Left kidney (tissue), 1 donor: ENCODE measurements at regions not wholly inside any gene's neighbourhood (a gene's known extent, or its start where the extent isn't known, plus 50 kb on each side); places are given as distances from the start of the nearest gene placed in this dataset.

Experiments
- DNase-seq: peaks from one replicate; pipeline ENCODE4 v3.0.0-alpha.2; 2013

DNA sequence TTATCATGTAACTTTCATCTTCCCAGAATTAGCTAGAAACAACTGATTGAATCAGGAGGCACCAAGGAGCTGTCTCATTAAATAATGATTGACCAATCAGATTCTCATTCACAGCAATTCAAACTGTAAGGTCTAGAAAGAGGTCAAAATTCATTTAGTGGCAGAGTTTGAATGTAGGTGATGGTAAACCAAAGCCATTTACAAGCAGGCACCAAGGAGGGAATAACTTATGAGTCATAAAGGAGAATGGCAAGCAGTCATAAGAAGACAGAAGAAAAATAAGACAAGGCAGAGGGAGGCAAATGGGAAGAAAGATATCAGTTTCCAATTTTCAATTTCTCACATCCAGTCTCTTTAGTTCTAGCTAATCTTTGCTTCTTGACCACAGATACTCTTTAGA lies 52.9 kb upstream of the DEFB112 start:
- DNase-seq: no peak

DNA sequence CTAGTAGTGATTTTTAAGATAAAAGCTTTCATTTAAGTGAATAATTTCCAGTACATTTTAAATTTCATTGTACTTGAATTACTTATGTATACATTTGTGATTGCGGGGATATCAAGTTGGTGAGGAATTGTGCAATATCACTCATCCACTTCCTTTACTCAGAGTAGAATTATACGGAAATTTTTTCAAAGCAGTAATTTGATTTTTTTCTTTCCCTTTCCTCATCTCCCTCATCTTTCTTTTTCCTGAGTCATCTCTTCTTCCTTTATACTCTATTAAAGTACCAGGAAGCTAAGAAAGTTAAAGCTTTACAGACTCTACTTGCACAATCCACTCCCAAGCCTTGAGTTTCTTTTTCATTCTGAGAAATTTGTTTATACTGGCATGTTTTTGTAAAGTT lies 60.9 kb upstream of the DEFB112 start:
- no peak for DNase-seq

DNA sequence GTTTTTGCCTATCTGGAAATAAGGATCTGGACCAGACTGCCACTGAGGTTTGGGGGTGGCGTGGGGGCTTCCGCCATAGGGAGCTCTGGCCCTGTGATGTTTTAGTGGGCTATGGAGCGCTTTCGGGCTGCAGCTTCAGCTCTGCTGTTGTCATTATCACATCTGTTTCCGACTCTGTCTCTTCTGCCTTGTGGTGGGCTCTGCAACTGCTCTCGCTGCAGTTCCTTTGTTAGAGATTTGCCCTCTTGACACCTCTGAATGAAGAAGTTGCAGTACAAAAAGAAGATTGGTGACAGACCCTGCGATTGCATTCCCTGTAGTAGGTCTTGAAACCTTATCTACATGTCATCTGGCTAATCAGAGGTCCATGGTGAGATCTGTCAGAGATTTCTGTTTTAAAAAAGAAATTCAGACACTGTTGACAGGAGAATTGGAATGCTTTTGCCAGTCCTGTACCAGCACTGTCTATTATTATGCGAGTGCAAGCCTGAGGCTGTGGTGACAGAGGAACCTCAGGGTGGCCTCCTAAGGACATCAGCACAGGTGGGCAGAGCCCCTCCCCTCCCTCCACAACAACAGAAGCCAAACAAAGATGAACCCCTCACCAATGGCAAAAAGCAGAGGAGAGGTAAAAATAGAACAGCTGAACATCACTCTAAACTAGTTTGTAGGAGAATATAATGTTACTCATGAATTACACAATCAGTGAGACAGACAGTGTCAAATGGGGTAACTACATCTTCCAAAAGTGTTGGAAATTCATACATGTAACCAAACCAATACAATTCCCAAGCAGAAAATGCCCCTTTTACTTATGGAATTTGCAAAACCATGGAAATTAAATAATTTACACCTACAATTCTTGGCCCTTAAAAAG lies 63.5 kb upstream of the DEFB112 start:
- DNase-seq: no peak

DNA sequence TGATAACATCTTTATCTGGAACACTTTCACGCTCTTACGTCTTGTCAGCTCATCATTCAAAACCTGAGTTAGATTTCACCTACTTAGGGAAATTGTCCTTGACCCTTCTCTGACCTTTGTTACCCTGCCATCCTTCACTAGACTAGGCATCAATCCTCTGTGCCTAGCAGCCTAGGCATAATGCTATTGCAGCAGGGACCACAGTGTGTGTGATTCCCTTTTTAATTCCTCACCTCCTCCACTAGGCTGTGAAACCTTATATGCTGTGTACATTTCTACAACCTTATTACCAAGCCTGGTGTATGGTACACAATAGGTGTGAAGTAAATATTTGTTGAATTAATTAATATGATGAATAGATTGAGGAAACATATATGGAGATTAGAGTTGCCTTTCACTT lies 66.7 kb upstream of the DEFB112 start:
- DNase-seq: no peak

DNA sequence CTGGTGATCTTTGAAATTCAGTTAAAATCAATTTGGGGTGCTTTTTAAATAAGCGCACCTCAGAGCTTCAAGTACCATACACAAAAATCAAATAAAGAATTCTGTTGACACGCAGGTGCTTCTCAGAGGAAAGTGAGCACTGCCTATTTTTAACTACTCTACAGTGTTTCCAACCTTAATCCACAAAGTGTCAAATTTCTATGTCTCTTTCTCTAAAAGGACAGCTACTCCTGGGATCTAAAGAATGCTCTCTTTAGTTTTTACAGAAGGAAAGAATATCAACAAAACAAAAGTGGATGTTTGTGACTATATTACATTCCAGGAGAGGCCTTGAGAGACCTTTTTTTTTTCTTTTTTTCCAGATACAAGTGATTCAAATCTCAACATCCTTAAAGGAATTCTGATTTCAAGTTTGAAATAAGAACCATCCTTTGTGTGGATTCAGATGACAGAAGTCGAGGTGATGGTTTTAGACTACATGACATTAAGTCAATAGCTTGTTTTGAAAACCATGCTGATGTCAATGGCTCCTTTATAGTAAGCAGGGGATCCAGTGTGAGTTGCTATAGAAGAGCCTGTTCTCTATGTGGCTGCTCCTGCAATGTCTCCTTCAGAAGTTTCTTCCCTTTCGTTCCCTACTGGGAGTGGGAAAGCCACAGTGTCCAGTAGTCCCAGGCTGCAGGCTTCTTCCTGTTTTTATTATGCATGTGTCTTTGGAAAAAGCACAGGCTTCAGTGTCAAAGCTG lies 67.2 kb upstream of the DEFB112 start:
- no peak for DNase-seq

DNA sequence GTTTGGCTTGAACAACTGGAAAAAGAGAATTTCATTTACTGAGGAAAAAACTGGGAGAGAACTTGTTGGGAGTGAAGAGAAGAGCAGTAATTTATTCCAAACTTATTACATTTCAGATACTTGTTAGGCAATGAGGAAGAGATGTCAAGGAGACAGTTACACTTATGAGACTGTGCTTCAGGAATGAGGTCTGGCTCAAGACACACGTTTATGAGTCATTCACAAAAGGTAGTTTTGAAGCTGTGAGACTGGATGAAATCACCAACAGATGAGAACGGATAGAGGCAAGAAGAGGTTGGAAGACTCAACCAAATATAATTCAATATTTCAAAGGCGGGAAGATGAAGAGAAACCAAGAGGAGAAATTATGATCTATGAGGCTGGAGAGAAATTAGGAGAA lies 70.6 kb upstream of the DEFB112 start:
- DNase-seq: no peak

DNA sequence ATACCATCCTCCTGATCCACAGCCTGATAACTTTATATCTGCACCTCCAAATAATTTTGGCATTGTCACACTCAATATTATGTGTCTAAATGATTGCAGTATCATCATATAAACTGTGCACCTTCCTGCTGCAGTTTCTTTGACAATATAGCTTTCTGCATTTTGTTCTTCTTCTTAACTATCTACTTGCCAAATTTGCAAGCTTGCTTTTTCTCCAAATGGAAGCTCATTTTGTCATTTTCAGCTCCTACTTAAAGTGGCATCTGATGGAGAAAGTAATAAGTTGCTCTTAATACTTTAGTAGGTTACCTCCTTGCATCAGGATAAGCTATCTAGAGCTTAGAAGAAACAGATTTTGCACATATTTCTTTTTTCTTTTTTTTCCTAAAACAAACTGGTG lies 74.0 kb upstream of the DEFB112 start:
- DNase-seq: no peak

DNA sequence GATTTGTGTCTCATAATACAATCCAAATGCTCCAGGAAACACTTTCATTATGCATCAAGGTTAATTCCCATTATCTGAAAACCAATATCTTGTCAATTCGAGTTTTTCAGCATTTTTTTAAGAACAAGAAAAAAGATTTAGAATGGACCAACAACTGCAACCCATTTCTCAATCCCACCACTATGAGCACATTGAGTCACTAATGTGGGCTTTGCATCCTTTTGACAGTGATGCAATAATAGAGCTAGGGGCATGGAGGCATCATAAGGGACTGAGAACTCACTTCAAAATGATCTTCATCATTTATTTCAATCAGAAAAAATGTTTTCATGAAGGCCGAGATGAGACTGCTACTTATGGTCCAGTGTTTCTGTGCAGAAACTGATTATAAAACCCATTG lies 74.8 kb upstream of the DEFB112 start:
- DNase-seq: no peak

DNA sequence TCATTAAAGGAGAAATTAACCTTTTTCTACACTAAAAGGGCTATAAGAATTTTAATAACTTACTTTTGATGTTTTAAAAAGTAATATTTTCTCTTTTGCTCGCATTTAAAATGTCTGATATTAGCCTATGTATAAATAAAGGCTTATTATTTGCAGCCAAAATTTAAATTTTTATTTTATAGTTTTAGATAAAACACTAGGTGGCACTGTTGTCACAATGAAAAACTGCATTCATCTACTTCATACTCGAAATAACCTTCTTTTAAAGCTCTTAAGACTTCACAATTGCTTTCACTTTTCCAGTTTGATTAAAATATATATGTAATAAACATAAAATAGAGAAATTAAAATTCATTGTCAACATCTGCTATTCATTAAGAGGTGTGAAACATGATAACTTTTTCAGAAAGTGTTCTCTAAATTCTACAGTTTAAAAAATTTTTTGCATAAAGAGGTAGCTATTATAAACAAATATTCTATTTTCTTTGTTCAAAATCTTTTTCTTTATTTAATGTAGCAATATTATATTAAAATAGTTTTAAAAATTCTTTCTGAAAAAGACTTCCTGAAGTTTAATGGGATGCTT lies 78.8 kb upstream of the DEFB112 start:
- DNase-seq: no peak

DNA sequence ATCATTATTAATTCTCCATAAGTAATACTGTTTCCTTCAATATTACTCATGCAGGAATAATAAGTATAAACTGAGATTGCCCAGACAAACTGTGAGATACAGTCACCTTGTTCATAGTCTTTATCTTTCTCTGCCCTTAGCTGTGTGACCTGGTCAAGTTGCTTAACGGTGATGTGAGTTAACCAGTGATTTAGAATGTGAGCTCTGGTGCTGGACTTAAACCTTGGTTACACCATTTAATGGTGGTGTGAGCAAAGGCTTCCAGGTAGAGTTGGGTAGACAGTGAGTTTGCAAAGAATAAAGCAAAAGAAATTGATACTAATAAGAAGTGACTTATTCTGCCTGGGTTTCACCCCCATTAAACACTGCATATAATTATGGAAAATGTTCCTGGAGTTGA lies 86.2 kb upstream of the DEFB112 start:
- no peak for DNase-seq

DNA sequence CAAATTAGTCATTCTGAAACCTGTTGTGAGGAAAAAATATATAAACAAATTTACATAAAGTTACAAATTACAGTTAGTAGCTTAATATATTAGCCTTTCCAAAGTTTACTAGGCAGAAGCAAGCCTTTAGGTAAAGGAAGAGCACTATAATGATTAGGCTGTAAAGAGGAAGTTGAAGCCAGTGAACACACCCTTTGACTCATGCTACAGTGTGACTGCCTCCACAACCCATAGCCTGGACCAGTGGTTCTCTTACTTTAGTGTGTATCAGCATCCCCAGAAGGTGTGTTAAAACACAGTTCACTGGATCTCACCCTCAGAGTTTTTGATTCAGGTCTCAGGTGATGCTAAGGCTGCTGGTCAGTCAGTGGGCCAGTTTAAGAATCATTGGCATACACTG lies 91.4 kb upstream of the DEFB112 start:
- no peak for DNase-seq

DNA sequence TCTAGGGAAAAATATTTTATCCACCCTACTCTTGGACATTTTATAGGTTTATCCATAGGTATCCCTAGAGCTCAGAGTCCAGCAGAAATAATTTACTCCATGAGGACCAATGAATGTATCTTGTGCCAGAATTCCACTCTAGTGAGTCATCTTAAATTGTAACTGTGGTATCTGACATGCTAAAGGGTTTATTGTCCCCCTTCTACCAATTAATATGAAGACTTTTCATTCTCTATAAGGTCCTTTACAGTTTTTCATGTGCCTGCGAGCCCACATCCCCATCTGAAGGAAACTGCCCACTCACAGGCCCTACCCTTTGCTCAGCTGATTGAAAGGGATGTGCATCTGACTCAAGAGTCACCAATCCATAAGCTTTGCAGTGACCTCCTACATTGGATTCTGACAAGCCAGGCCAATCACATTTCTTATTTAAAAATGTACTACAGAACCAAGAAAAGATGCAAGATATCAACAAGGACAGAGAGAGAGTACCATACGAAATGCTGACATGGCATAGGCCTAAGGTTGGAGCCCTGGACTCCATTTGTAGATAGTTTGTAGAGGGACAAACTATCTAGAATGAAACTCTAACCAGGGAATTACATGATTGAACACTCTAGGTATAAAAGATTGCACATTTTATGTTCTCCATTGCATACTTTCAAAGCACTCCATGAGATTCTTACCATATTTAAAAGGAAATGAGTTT lies 93.4 kb upstream of the DEFB112 start:
- no peak for DNase-seq

DNA sequence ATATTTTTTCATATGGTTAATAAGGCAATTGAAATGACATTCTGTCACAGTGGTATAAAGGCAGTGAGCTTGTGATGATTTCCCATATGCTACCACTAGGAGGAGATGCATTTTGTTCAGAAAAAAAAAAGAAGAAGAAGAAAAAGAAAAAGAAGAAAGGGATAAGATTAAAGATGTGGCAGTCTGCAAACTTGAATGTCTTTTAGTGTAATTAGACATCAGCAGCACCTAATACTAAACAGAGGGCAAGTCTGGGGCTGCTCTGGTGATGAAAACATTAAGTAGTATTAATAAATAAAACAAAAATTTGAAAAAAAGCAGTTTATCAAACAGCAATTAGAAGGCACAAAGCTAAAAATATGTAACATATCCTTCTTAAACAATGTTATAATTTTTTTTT lies 95.4 kb upstream of the DEFB112 start:
- no peak for DNase-seq

DNA sequence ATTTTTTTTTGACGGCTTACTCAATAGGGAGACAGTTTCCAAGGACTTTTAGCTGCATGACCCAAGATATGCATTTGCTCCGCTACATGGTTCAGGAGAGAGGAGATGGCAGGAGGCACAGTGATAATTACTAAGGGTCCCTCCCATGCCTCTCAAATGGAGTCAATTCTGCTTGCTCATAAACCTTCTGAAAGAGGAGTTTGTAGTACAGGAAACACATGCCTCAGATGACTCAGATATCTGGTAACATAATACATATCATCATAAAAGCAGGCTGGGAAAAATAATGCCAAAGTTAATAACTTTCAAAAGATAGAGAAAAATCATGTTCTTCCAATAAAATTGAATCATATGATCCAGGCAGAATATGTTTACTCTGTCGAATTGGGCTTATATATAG lies 97.6 kb upstream of the DEFB112 start:
- no peak for DNase-seq

DNA sequence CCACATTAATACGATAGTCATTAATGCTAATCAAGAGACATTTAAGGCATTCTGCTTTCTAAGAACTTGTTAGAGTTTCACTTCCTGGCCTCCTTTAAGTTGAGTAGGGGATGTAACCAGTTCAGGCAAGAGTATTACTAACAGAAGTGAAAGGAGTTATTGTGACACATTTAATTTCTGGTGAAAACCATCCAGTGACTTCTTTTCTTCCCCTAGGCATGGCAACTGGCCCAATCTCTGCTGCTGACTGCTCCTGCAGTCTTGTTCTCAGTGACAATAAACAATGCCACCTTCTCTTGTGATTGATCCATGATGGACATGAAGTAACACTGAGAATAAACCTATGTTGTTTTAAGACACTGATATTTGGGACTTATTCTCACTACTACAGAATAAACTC lies 130.9 kb upstream of the DEFB112 start:
- DNase-seq: no peak

DNA sequence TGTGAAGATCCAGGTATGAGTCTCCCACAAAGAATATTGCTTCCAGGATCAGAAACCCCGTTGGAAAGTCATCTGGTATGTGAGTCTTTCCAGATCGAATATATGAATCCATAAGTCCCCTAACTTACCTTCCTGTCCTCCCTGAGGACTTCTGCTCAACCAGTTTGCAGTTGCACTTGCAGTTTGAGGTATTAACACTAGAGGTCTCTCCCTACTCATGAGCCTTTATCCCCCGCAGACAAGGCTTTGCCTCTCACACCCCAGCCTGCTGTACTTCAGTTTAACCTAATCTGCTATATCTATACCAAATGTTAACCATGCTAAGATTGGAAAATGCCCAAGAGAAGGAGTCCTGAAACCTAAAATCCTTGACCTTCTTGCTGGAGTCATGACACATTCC lies 135.3 kb upstream of the DEFB112 start:
- no peak for DNase-seq

DNA sequence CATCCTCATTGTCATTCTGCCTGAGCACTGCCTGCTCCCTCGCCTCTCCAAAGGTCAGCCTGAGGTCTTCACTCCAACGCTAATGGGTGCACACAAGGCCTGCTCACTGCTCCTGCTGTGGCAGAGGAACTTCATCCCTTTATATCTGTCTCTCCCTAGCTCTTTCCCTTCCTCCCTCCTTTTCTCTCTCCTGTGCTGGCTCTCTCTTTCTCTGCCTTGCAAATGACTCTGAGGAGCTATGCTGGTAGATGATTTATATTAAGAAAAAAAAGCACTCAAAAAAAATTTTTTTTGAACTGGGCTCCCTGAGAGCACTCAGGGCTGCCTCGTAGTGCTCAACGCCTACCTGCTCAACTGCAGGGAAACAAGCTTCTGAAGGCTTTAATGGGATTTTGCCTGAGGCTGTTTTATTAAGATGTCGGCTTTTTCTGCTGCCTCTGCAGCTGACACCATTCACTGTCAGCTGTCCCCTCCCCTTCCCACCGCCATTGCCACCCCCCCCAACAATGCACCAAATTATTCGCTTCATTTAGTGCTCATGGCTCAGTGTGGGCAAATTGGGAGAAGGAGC lies 137.7 kb upstream of the DEFB112 start:
- no peak for DNase-seq

DNA sequence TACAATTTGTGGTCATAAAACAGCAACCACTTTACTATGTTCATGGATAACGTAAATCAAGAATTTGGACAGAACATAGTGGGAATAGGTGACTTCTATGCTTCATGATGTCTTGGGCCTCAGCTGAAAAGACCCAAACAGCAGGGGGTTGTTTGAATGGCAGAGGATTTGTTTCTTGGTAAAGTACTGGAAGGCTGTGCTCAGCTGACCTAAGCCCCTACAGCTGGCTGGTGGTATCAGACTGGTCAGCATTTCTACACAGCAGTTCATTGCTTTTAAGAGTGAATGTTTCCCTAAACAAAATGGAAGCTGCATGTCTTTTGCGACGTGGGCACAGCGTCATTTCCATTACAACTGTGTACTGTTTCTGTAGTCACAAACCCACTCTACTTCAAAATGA lies 148.5 kb upstream of the DEFB112 start:
- DNase-seq: no peak

DNA sequence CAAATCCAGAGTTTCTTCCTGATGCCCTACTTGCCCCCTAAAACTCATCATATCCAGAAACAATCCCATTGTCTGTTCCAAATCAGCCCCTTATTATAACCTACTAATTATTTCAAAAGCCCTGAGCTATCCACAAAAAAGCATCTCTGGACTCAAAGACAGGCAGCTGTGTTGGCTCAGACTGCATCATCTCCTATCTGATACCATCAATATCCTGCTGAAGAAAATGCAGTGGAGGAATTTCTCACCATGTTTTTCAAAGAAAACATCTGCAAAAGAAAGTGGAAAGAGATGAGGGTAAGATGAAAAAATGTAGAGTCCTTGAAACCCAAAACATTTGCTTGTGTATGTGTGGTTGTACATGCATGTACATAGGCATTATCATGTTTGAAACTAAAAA lies 153.0 kb upstream of the DEFB112 start:
- DNase-seq: no peak

DNA sequence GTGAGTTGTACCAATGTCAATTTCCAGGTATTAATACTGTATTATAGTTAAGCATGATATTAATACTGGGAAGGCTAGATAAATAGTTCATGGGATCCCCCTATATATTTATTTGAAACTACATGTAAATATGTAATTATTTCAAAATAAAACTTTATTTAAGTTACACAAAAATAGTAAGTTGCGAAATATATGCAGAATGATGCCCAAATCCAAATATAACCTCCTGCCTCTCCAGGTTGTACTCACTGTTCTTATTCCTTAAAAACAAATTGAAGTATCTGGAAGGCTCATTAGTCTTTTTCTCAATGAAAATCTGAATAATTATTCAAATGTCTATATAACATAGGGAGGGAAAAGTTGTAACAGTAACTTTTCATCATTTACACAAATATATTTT lies 161.9 kb upstream of the DEFB112 start:
- no peak for DNase-seq

DNA sequence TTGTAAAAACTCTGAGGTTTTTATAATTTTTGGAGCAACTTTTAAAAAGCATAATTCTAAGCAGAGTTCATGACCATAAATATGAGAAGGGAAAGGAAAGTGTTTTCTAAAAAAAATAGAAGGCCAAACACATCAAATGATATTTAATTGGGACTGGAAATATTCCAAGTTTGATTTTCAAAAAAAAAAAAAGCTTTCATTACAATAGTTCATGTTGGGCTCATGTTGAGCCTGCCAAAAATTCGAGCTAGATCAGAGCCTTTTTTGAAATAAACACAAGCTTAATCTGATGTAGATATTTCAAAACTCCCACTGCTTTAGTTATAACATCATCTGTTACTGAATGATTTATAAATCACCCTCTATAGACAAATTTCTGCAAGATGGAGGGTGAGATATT lies 163.4 kb upstream of the DEFB112 start:
- no peak for DNase-seq

DNA sequence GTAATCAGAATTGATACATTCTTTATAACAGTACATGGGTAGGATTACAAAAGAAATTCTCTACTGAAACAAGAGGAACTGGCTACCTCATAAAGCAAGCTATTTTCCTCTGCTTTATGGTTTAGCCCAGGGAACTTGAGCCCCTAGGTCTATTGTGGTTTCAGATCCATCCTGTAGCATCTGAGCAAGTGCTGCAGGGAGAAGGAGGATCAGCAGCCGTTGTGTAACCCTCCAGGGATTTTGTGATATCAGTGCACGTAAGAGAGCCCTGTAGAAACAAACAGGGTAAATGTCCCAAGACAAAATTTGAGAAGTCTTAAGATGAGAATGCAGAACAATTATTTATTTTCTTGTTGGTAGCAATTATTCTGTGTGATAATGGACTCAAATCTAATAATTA lies 165.2 kb upstream of the DEFB112 start:
- DNase-seq: no peak
